Body of pancreas (tissue), 4 donors: ENCODE measurements at regions not wholly inside any gene's neighbourhood (a gene's known extent, or its start where the extent isn't known, plus 50 kb on each side); places are given as distances from the start of the nearest gene placed in this dataset.

Experiments used
- POLR2A ChIP-seq, 3 donors: fragments of 450-650 bp; IDR thresholded peaks; one replicate each; pipeline ENCODE4 v1.6.1; 2016; ENCODE audit warnings: antibody characterized with exemption in 3 of 3, mild to moderate bottlenecking in 2 of 3
- TF ChIP-seq, protein P1 (sequence below), 7 experiments: fragments of 450-650 bp in 4 of 7; fragments of 200-600 bp in 3 of 7; sonication (generic) in 3 of 7; IDR thresholded peaks; one replicate each; pipeline ENCODE4 v1.5.1; 2016 to 2019; ENCODE audit warnings: antibody characterized with exemption in 7 of 7

DNA sequence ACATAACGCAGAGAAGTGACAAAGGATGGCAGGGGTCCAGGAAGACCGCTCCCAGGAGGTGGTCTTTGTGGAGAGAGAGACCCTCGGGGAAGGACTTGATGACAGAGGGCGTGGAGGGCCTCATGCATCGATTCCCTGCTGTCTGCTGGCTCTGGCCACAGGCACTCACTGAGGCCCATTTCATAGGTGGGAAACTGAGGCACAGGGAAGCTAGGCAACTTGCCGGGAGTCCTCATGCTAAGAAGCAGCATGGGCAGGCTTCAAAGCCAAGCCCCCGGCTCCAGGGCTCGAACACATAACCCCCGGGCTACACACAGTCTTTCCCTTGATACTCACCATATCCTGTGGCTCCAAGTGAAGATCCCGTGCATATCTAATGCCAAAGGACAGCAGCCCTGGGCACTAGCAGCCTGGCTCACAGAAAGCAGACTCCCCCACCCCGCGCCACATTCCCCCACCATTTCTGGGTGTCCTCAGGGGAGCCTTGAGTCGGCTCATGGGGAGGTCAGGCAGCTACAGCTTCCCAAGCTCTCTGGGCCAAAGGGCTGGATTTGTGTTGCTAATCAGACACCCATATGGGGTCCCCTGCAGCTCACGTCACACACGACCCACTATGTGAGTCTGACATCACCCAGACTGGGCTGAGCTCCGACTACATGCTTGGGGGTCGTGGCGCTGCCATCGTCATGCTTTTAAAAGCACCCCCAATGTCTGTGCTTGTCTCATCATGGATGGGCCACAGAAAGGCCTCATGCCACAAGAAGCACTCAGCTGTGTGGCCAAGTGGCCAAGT lies 130.9 kb upstream of the PMEPA1 start:
- TF ChIP-seq, protein P1, sequence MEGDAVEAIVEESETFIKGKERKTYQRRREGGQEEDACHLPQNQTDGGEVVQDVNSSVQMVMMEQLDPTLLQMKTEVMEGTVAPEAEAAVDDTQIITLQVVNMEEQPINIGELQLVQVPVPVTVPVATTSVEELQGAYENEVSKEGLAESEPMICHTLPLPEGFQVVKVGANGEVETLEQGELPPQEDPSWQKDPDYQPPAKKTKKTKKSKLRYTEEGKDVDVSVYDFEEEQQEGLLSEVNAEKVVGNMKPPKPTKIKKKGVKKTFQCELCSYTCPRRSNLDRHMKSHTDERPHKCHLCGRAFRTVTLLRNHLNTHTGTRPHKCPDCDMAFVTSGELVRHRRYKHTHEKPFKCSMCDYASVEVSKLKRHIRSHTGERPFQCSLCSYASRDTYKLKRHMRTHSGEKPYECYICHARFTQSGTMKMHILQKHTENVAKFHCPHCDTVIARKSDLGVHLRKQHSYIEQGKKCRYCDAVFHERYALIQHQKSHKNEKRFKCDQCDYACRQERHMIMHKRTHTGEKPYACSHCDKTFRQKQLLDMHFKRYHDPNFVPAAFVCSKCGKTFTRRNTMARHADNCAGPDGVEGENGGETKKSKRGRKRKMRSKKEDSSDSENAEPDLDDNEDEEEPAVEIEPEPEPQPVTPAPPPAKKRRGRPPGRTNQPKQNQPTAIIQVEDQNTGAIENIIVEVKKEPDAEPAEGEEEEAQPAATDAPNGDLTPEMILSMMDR (IDR thresholded peaks at IDR 0.05), result no peak
- TF ChIP-seq POLR2A (IDR thresholded peaks at IDR 0.05), result no peak
